ENCODE measurements at regions not wholly inside any gene's neighbourhood (a gene's known extent, or its start where the extent isn't known, plus 50 kb on each side); places are given as distances from the start of the nearest gene placed in this dataset.
A peak's percentile ranks its signal among the peaks of the same experiment; 100 is the strongest.

DNA sequence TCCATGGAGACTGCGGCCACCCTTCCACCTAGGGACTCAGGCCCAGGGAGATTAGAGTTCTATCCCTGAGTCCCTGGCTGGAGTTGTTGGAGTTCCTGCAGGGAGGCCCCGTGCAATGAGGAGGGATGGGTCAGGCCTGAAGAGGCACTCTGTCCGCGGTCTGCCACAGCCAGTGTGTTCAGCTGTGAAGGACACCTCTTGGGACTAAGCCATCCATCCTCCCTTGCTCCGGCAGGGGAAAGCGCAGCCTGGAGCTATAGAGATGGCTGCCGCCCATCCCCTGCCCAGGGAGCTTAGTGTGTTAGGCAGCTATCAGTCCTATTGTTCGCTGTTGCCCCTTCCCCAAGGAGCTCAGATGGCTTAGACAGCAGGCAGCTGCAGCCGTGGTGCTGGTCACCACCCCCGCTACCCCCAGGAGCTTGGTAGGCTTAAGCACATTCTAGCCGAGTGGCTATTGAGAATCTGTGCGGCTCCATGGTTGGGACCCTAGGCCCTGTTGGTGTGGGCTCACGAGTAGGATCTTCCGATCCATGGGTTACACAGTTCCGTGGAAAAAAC is 141.3 kb downstream of the CYB561 start:
- H3K4me3 ChIP-seq (replicated peaks in 1 of 2; ENCODE audit: low read depth in 2 of 2, low read length in 2 of 2): no peak overlapping the region
- TF ChIP-seq, protein P1, sequence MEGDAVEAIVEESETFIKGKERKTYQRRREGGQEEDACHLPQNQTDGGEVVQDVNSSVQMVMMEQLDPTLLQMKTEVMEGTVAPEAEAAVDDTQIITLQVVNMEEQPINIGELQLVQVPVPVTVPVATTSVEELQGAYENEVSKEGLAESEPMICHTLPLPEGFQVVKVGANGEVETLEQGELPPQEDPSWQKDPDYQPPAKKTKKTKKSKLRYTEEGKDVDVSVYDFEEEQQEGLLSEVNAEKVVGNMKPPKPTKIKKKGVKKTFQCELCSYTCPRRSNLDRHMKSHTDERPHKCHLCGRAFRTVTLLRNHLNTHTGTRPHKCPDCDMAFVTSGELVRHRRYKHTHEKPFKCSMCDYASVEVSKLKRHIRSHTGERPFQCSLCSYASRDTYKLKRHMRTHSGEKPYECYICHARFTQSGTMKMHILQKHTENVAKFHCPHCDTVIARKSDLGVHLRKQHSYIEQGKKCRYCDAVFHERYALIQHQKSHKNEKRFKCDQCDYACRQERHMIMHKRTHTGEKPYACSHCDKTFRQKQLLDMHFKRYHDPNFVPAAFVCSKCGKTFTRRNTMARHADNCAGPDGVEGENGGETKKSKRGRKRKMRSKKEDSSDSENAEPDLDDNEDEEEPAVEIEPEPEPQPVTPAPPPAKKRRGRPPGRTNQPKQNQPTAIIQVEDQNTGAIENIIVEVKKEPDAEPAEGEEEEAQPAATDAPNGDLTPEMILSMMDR (IDR thresholded peaks at IDR 0.05; ENCODE audit: low read depth, low read length): no peak
- no peak for DNase-seq (ENCODE audit: low read depth in 2 of 2)

DNA sequence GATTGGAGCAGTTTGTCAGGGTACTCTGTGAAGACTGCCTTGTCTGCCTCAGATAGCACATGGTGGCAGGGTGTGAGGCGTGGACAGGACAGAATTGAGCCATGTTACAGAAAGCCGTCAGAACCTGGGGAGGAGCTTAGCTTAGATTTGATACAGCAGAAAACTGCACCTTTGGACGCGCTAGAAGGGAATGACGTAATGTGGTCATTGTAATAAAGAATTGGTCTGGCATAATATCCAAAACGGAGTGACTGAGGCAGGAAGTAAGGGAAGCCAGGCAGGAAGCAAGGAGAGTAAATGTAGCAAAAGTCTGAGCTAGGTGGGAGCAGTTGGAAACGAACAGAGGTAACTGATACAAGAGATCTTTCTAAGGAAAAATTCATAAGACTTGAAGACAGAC is 140.2 kb downstream of the CYB561 start:
- TF ChIP-seq, protein P1 (IDR thresholded peaks at IDR 0.05; ENCODE audit: low read depth, low read length): no peak
- DNase-seq (ENCODE audit: low read depth in 2 of 2): no peak
- H3K4me3 ChIP-seq (replicated peaks in 1 of 2; ENCODE audit: low read depth in 2 of 2, low read length in 2 of 2): no peak overlapping the region

DNA sequence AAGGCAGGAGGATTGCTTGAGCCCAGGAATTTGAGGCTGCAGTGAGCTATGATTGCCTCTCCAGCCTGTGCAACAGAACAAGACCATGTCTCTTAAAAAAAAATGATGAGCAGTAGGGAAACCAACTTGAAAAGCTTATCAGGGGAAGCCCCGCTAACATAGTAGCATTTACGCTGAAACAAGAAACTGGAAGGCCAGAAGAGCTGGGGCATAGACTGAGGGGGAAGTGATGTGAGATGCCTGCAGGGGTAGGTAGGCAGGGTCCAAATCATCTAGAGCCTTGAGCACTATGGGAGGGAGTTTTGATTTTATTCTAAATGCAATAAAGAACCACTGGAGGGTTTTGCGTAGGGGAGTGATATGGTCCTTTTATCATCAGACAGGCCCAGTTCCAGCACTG is 139.3 kb downstream of the CYB561 start:
- no peak overlapping the region for H3K4me3 ChIP-seq (replicated peaks in 1 of 2; ENCODE audit: low read depth in 2 of 2, low read length in 2 of 2)
- TF ChIP-seq, protein P1 (IDR thresholded peaks at IDR 0.05; ENCODE audit: low read depth, low read length): no peak
- DNase-seq (ENCODE audit: low read depth in 2 of 2): no peak

DNA sequence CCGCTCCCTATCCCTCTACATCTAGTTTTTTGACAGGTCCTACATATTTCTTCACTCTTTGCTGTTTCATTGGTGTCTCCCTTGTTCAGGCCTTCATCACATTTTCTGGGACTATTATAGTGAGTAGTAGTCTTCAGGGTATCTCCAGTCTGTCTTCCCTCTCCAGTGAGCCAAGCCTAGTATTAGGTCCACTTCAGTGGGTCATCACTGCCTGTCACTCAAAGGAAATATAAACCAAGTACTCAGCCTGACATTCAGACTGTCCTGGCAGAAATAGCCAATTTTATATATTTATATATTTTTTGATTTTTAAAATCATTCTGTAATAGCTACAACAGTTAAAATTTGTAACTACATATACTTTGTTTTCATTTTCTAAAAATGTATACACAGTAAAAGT is 137.8 kb downstream of the CYB561 start:
- no peak overlapping the region for H3K4me3 ChIP-seq (replicated peaks in 1 of 2; ENCODE audit: low read depth in 2 of 2, low read length in 2 of 2)
- DNase-seq (ENCODE audit: low read depth in 2 of 2): no peak
- TF ChIP-seq, protein P1 (IDR thresholded peaks at IDR 0.05; ENCODE audit: low read depth, low read length): no peak

DNA sequence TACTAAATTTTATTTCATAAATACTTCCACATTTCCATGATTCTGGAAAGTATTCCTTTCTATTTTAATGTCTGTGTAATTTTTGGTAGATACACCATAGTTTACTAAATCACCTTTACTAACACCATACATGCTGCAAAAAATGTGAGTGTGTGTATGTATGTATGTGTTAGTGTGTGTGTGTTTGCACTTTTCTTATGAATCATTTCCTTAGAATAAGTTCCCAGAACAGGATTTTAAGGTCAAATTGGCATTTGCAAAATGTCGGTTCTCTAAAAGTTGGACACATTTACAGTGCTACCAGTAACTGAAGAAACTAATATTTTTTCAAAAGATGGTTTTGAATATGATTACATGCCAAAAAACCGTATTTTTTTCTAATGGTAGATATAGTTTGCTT is 137.1 kb downstream of the CYB561 start:
- TF ChIP-seq, protein P1 (IDR thresholded peaks at IDR 0.05; ENCODE audit: low read depth, low read length): no peak
- DNase-seq (ENCODE audit: low read depth in 2 of 2): peak; percentile 62 to 71
- no peak overlapping the region for H3K4me3 ChIP-seq (replicated peaks in 1 of 2; ENCODE audit: low read depth in 2 of 2, low read length in 2 of 2)

DNA sequence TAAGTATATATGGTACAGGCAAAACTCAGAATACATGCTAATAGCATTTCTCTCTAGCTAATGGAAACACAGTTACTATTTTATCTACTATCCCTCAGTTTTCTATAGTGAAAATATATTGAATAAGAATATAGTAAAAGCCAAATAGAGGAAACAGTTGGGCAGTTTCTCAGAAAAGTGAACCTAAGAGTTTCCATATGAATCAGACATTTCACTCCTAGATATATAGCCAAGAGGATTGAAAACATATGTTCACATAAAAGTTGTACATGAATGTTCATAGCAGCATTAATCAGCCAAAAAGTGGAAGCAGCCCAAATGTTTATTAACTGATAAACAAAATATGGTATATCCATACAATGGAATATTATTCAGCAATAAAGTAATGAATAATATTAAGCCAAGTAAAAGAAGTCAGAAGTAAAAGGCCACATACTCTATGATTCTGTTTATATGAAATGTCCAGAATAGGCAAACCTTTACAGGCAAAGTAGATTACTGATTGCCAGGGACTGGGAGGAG is 134.6 kb downstream of the CYB561 start:
- no peak for DNase-seq (ENCODE audit: low read depth in 2 of 2)
- no peak overlapping the region for H3K4me3 ChIP-seq (replicated peaks in 1 of 2; ENCODE audit: low read depth in 2 of 2, low read length in 2 of 2)
- TF ChIP-seq, protein P1 (IDR thresholded peaks at IDR 0.05; ENCODE audit: low read depth, low read length): no peak

DNA sequence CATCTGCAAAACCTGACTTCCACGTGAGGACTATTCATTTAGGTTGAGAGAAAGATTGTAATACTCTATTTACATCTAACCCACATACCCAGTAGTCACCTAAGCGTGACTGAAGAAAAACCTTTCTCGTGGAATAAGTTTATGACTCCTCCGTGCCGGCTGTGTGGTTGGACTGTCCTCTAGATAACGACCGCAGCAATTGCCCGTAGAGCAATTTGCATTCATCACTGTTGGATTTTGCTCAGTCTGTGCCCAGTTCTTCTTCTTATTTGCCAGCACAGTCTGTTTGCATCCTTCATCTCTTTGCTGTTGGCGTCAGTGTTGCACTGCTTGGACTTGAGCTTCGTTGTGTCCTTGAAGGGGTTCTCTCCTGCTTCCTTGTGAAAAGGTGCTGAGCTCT is 131.3 kb downstream of the CYB561 start:
- TF ChIP-seq, protein P1 (IDR thresholded peaks at IDR 0.05; ENCODE audit: low read depth, low read length): no peak
- no peak for DNase-seq (ENCODE audit: low read depth in 2 of 2)
- no peak overlapping the region for H3K4me3 ChIP-seq (replicated peaks in 1 of 2; ENCODE audit: low read depth in 2 of 2, low read length in 2 of 2)
